ENCODE measurements at regions not wholly inside any gene's neighbourhood (a gene's known extent, or its start where the extent isn't known, plus 50 kb on each side); places are given as distances from the start of the nearest gene placed in this dataset.

DNA sequence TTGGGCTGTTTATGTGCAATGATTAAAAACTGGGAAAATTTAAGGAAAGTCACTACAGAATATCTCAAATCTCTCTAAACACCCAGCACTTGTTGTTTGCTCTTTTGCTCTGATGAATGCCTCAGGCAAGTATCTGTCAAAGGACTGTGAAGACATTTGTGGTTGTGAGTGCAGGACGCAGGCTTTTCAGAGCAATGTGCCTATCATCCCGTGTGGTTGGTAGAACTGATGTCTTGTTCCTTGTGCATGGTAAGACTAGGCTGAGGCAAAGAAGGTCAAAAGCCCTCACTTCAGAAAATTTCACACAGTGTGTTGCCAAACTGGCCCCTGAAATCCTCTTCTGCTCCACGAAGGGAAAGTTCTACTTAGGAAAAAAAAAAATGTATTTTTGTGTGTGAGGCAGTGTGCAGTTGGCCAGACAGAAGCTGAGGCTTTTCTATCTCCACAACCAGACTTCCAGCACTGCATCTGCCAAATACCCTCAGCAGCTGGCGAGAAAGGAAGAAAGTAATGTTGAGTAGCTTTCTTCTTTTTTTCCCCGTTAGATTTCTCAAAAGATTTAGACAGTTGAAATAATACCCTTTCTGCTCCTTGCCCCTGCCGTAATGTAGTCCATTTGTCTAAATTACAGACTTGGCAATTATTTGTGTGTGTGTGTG is 1103.1 kb downstream of the VRK1 start:
- DNase-seq (no peak), ATAC-seq (replicated peaks in 1 of 4) (no peak)
- CTCF ChIA-PET: interaction anchor here in 1 of 2 donors (1.3 kb wide), 1 partner anchor 1515 kb away, joined by 5 read pairs; no protein-coding TSS in a partner anchor
- H3K27ac Mint-ChIP-seq: peak overlapping the region in 1 of 2 donors; percentile 8
- Histone ChIP-seq H3K36me3 (ENCODE audit: control insufficient read depth in 2 of 2, extremely low read depth in 1 of 2, insufficient read depth in 1 of 2, low read length in 1 of 2) (no peaks in the 10 kb centered on the region), H3K4me3 (ENCODE audit: control insufficient read depth in 1 of 2, extremely low read depth in 1 of 2, low read length in 1 of 2) (no peak overlapping the region), H3K27ac (ENCODE audit: low read length) (no peak overlapping the region), H3K4me1 (ENCODE audit: control insufficient read depth in 1 of 2, extremely low read depth in 1 of 2, insufficient read depth in 2 of 2, low read length in 2 of 2) (peaks cover 0 to 3% of the 10 kb centered on the region in 2 experiments), H3K27me3 (replicated peaks in 1 of 2; ENCODE audit: control insufficient read depth in 2 of 2, extremely low read depth in 1 of 2, insufficient read depth in 2 of 2, low read length in 1 of 2) (no peaks in the 10 kb centered on the region), H3K9me3 (no peaks in the 10 kb centered on the region)
- POLR2A ChIA-PET: interaction anchor here in 1 of 2 donors (0.6 kb wide), 1 partner anchor 10 kb away, joined by 3 read pairs; no protein-coding TSS in a partner anchor
- no peaks in the 10 kb centered on the region for H3K27me3 Mint-ChIP-seq
- peaks cover 0 to 3% (median 0%) of the 10 kb centered on the region in 3 donors for H3K4me1 Mint-ChIP-seq
- H3K36me3 Mint-ChIP-seq: no peaks in the 10 kb centered on the region
- no peaks in the 10 kb centered on the region for H3K9me3 Mint-ChIP-seq
- WGBS (ENCODE audit: insufficient coverage): 33% methylated on average over 2 of the region's 6 CpGs
- no peak overlapping the region for H3K4me3 Mint-ChIP-seq

DNA sequence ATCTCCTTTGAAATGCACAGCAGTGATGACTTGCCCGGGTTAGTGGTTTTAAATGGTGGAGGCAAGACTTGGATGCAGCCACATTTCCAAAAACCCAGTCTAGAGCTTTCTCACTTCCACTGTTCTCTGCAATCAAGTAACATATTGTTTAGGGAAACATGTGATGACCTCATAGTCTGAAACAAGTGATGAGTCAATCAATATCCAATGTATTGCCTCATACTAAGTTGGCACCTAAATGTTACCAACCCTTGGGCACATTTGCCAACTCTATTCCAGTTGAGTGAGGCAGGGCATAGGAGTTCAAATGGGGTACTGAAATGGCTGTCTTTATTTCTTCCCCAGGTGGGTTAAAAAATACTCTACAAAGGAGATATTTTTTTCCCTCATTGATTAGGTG is 1105.4 kb downstream of the VRK1 start:
- Mint-ChIP-seq H3K4me1 (peaks cover 0 to 3% (median 0%) of the 10 kb centered on the region in 3 donors), H3K36me3 (no peaks in the 10 kb centered on the region), H3K9me3 (no peaks in the 10 kb centered on the region), H3K4me3 (no peak overlapping the region), H3K27me3 (no peaks in the 10 kb centered on the region), H3K27ac (no peak overlapping the region)
- DNase-seq (no peak), ATAC-seq (replicated peaks in 1 of 4) (no peak)
- Histone ChIP-seq H3K4me3 (ENCODE audit: control insufficient read depth in 1 of 2, extremely low read depth in 1 of 2, low read length in 1 of 2) (no peak overlapping the region), H3K36me3 (ENCODE audit: control insufficient read depth in 2 of 2, extremely low read depth in 1 of 2, insufficient read depth in 1 of 2, low read length in 1 of 2) (no peaks in the 10 kb centered on the region), H3K27ac (ENCODE audit: low read length) (no peak overlapping the region), H3K9me3 (no peaks in the 10 kb centered on the region), H3K4me1 (ENCODE audit: control insufficient read depth in 1 of 2, extremely low read depth in 1 of 2, insufficient read depth in 2 of 2, low read length in 2 of 2) (peaks cover 0 to 3% of the 10 kb centered on the region in 2 experiments), H3K27me3 (replicated peaks in 1 of 2; ENCODE audit: control insufficient read depth in 2 of 2, extremely low read depth in 1 of 2, insufficient read depth in 2 of 2, low read length in 1 of 2) (no peaks in the 10 kb centered on the region)
- POLR2A ChIA-PET: no interaction called here
- no CpG with 5 or more reads among the region's 1 CpG for WGBS (ENCODE audit: insufficient coverage)
- CTCF ChIA-PET: interaction anchor here in 1 of 2 donors (0.7 kb wide), 1 partner anchor 1326 kb away, joined by 3 read pairs; no protein-coding TSS in a partner anchor

DNA sequence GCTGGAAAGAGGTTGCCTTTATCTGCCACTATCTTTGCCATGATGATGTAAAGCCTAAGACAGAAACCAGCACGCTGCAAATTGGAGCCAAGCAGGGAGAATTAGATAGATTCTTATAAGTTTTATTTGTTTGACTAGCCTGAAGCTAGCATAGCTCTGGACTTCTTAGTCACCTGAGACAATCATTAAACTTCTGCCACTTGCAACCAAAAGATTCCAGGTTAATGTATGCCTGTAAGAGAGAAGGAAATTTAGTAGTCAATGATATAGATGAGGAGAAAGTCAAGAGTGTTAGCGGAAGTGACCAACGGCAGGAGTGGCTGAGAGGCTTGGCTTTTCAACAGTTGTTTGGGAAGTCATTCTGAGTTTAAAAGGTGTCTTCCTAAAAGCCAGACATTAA is 1106.6 kb downstream of the VRK1 start:
- Histone ChIP-seq H3K4me1 (ENCODE audit: control insufficient read depth in 1 of 2, extremely low read depth in 1 of 2, insufficient read depth in 2 of 2, low read length in 2 of 2) (peaks cover 0 to 3% of the 10 kb centered on the region in 2 experiments), H3K36me3 (ENCODE audit: control insufficient read depth in 2 of 2, extremely low read depth in 1 of 2, insufficient read depth in 1 of 2, low read length in 1 of 2) (no peaks in the 10 kb centered on the region), H3K9me3 (no peaks in the 10 kb centered on the region), H3K27me3 (replicated peaks in 1 of 2; ENCODE audit: control insufficient read depth in 2 of 2, extremely low read depth in 1 of 2, insufficient read depth in 2 of 2, low read length in 1 of 2) (no peaks in the 10 kb centered on the region), H3K4me3 (ENCODE audit: control insufficient read depth in 1 of 2, extremely low read depth in 1 of 2, low read length in 1 of 2) (no peak overlapping the region), H3K27ac (ENCODE audit: low read length) (no peak overlapping the region)
- DNase-seq: no peak
- peaks cover 4% of the 10 kb centered on the region for H3K36me3 Mint-ChIP-seq
- H3K4me3 Mint-ChIP-seq: no peak overlapping the region
- WGBS (ENCODE audit: insufficient coverage): 43% methylated on average over 1 of the region's 3 CpGs
- ChIA-PET POLR2A (no interaction called here), CTCF (no interaction called here)
- H3K27ac Mint-ChIP-seq: no peak overlapping the region
- H3K4me1 Mint-ChIP-seq: peaks cover 0 to 3% (median 0%) of the 10 kb centered on the region in 3 donors
- peaks cover 4 to 10% (median 9%) of the 10 kb centered on the region in 3 donors for H3K9me3 Mint-ChIP-seq
- H3K27me3 Mint-ChIP-seq: no peaks in the 10 kb centered on the region
- no peak for ATAC-seq (replicated peaks in 1 of 4)

DNA sequence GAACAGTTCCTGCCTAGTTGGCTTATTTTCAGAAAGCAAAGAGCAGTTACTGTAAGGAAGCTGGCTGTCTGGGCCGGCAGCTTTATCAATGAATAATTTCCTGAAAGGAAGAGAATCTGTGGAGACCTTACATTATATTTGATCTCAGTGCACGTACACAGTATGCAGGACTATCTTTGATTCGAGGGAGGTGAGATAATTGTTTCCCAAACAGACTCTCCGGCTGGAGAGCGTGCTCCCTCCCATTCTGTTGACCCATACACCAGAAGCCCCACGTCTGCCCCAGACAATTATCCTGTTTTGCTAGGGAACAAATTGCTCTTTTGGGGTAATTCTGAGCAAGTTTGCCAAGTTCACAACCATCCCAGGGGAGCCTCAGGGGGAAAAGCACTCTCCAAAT is 1115.0 kb downstream of the VRK1 start:
- no peak overlapping the region for H3K27ac Mint-ChIP-seq
- H3K4me1 ChIP-seq (ENCODE audit: control insufficient read depth in 1 of 2, extremely low read depth in 1 of 2, insufficient read depth in 2 of 2, low read length in 2 of 2): peaks cover 3 to 6% of the 10 kb centered on the region in 2 experiments
- ATAC-seq (replicated peaks in 1 of 4) (no peak), DNase-seq (no peak)
- peaks cover 4% of the 10 kb centered on the region for H3K36me3 Mint-ChIP-seq
- H3K27me3 Mint-ChIP-seq: peaks cover 2 to 4% of the 10 kb centered on the region in 2 donors
- H3K27me3 ChIP-seq (replicated peaks in 1 of 2; ENCODE audit: control insufficient read depth in 2 of 2, extremely low read depth in 1 of 2, insufficient read depth in 2 of 2, low read length in 1 of 2): no peaks in the 10 kb centered on the region
- H3K36me3 ChIP-seq (ENCODE audit: control insufficient read depth in 2 of 2, extremely low read depth in 1 of 2, insufficient read depth in 1 of 2, low read length in 1 of 2): no peaks in the 10 kb centered on the region
- no peak overlapping the region for H3K27ac ChIP-seq (ENCODE audit: low read length)
- no CpG with 5 or more reads among the region's 6 CpGs for WGBS (ENCODE audit: insufficient coverage)
- no peak overlapping the region for H3K4me3 ChIP-seq (ENCODE audit: control insufficient read depth in 1 of 2, extremely low read depth in 1 of 2, low read length in 1 of 2)
- peaks cover 4 to 19% (median 16%) of the 10 kb centered on the region in 3 donors for H3K9me3 Mint-ChIP-seq
- peaks cover 9 to 10% (median 9%) of the 10 kb centered on the region in 3 donors for H3K4me1 Mint-ChIP-seq
- no peaks in the 10 kb centered on the region for H3K9me3 ChIP-seq
- H3K4me3 Mint-ChIP-seq: no peak overlapping the region
- POLR2A ChIA-PET: interaction anchor here (0.7 kb wide), 2 partner anchors 23 to 534 kb away, joined by 3 to 5 read pairs; no protein-coding TSS in a partner anchor
- CTCF ChIA-PET: interaction anchor here in 1 of 2 donors (0.7 kb wide), 1 partner anchor 64 kb away, joined by 3 read pairs; no protein-coding TSS in a partner anchor

DNA sequence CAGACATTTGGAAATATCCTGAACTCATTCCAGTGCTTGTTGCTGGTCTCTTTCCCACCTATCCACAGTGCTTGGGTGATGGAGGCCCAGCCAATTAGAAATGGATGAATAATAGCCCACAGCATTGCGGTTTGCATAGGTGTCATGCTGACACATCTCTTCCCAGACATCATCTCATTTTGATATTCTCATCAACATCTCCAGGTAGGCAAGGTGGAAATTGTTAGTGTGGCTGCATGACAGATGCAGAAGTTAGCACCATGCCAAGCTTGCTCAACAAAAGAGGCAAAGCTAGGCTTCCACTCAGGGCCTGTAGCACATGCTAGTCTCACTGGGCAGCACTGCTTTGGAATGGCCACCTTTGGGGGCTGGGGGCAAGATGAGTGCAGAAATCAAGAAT is 1118.9 kb downstream of the VRK1 start:
- H3K27me3 ChIP-seq (replicated peaks in 1 of 2; ENCODE audit: control insufficient read depth in 2 of 2, extremely low read depth in 1 of 2, insufficient read depth in 2 of 2, low read length in 1 of 2): no peaks in the 10 kb centered on the region
- H3K4me3 ChIP-seq (ENCODE audit: control insufficient read depth in 1 of 2, extremely low read depth in 1 of 2, low read length in 1 of 2): no peak overlapping the region
- no peaks in the 10 kb centered on the region for H3K9me3 ChIP-seq
- H3K9me3 Mint-ChIP-seq: no peaks in the 10 kb centered on the region
- no peak overlapping the region for H3K27ac ChIP-seq (ENCODE audit: low read length)
- H3K36me3 Mint-ChIP-seq: no peaks in the 10 kb centered on the region
- H3K4me1 Mint-ChIP-seq: peaks cover 15 to 17% (median 16%) of the 10 kb centered on the region in 3 donors
- no peak for ATAC-seq (replicated peaks in 1 of 4)
- no peak overlapping the region for H3K27ac Mint-ChIP-seq
- no peak for DNase-seq
- ChIA-PET POLR2A (no interaction called here), CTCF (no interaction called here)
- H3K4me3 Mint-ChIP-seq: no peak overlapping the region
- no peaks in the 10 kb centered on the region for H3K36me3 ChIP-seq (ENCODE audit: control insufficient read depth in 2 of 2, extremely low read depth in 1 of 2, insufficient read depth in 1 of 2, low read length in 1 of 2)
- H3K4me1 ChIP-seq (ENCODE audit: control insufficient read depth in 1 of 2, extremely low read depth in 1 of 2, insufficient read depth in 2 of 2, low read length in 2 of 2): peaks cover 5 to 9% of the 10 kb centered on the region in 2 experiments
- peaks cover 0 to 2% of the 10 kb centered on the region in 2 donors for H3K27me3 Mint-ChIP-seq
- WGBS (ENCODE audit: insufficient coverage): no CpG with 5 or more reads among the region's 1 CpG

DNA sequence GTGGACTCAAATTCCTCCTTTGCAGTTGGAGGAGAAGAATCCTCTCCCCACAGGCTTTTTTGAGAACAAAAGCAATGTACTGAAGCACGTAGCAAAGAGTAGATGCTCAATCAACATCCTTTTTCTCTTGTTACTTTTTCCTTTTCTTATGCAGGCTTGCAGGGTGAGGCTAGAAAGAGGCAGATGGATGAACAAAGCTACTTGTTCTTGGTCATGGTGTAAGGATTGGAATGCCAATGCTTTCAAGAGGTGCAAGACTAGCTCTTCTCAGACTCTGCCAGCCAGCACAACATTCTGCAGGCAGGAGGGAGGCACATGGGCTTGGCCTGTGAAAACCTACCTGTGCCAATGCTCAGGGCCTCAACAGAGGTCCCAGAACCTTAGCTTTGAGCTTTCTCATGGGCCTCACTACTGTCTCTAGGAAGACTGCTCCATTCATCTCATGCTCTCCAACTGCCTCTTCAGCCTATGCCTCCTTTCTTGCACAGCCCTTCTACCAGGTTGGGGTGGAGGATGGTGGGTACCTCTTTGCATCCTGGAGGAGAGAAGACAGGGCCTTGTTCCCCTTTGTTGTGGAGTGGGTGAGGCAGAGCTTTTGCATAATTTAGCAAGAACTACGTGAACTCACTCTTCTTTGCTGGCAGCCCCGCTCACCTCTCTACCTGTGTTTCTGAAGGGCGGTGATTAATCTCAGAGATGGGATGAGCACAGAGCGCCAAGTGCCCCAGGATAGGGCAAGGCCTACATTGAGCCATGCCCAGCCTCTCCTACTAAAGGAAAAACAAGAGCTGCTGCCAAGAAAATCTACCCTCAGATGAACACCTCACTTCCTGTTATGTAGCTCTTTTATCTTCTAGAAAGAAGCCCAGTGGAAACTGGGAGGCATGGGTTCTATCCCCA is 1119.7 kb downstream of the VRK1 start:
- POLR2A ChIA-PET: no interaction called here
- DNase-seq: peak in 1 of 35 experiments; percentile 1
- no peaks in the 10 kb centered on the region for H3K36me3 Mint-ChIP-seq

More for the DNA sequence above, 1119.7 kb downstream of the VRK1 start:
- peaks cover 5 to 9% of the 10 kb centered on the region in 2 experiments for H3K4me1 ChIP-seq (ENCODE audit: control insufficient read depth in 1 of 2, extremely low read depth in 1 of 2, insufficient read depth in 2 of 2, low read length in 2 of 2)
- peak overlapping the region in 1 of 3 donors; percentile 22 for H3K4me3 Mint-ChIP-seq
- no peaks in the 10 kb centered on the region for H3K9me3 Mint-ChIP-seq
- peak overlapping the region; percentile 64 to 79 for H3K27ac Mint-ChIP-seq
- H3K9me3 ChIP-seq: no peaks in the 10 kb centered on the region
- H3K4me1 Mint-ChIP-seq: peaks cover 16 to 18% (median 17%) of the 10 kb centered on the region in 3 donors
- no peak overlapping the region for H3K4me3 ChIP-seq (ENCODE audit: control insufficient read depth in 1 of 2, extremely low read depth in 1 of 2, low read length in 1 of 2)
- 100% methylated on average over 2 of the region's 5 CpGs for WGBS (ENCODE audit: insufficient coverage)
- H3K27me3 ChIP-seq (replicated peaks in 1 of 2; ENCODE audit: control insufficient read depth in 2 of 2, extremely low read depth in 1 of 2, insufficient read depth in 2 of 2, low read length in 1 of 2): no peaks in the 10 kb centered on the region
- no peaks in the 10 kb centered on the region for H3K36me3 ChIP-seq (ENCODE audit: control insufficient read depth in 2 of 2, extremely low read depth in 1 of 2, insufficient read depth in 1 of 2, low read length in 1 of 2)
- no peak overlapping the region for H3K27ac ChIP-seq (ENCODE audit: low read length)
- CTCF ChIA-PET: interaction anchor here in 1 of 2 donors (0.5 kb wide), 1 partner anchor 19 kb away, joined by 4 read pairs; no protein-coding TSS in a partner anchor
- peak in 2 of 4 experiments; percentile 36 to 41 for ATAC-seq (replicated peaks in 1 of 4)
- no peaks in the 10 kb centered on the region for H3K27me3 Mint-ChIP-seq
